ENCODE measurements at regions not wholly inside any gene's neighbourhood (a gene's known extent, or its start where the extent isn't known, plus 50 kb on each side); places are given as distances from the start of the nearest gene placed in this dataset.

DNA sequence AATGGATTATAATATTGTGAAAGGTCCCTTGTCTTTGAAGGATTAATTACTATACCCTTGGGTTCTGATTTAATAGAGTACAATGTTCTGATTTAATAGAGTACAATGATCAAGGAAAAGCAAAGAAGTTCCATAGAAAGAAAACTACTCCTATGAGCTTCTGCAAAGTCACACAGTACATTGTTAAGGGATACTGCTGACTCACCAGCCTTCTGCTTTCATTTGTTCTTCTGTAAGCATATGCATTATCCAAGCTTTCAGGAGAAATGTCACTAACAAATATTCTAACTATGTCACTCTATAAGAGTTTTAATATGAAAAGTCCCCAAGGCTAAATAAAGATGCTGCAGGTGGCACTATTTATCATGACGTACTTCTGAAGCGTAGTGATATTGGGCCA, 396.7 kb downstream of the RFC3 start:
- intact Hi-C loops (cut with micrococcal nuclease), result no loop called here
- no peaks in the 10 kb centered on the region for H3K27me3 Mint-ChIP-seq
- CTCF ChIA-PET, result no interaction called here
- Histone ChIP-seq H3K9me3 (ENCODE audit: control extremely low read depth in 1 of 3, control insufficient read depth in 2 of 3, insufficient read depth in 1 of 3, low read length in 2 of 3) (no peaks in the 10 kb centered on the region), H3K4me1 (ENCODE audit: control insufficient read depth in 2 of 2, insufficient read depth in 2 of 2, low read length in 2 of 2) (no peaks in the 10 kb centered on the region), H3K27ac (ENCODE audit: low read length in 2 of 2) (no peak overlapping the region), H3K4me2 (replicated peaks; ENCODE audit: low read depth, low read length, poor library complexity, severe bottlenecking) (no peak overlapping the region), H3K27me3 (replicated peaks in 1 of 4; ENCODE audit: control extremely low read depth in 1 of 4, control insufficient read depth in 3 of 4, insufficient read depth in 4 of 4, low read length in 3 of 4) (no peaks in the 10 kb centered on the region), H3K79me2 (ENCODE audit: control insufficient read depth, insufficient read depth, low read length) (no peaks in the 10 kb centered on the region), H3K9ac (ENCODE audit: low read length) (no peak overlapping the region), H4K20me1 (ENCODE audit: control insufficient read depth, insufficient read depth, low read length, poor library complexity, severe bottlenecking) (no peaks in the 10 kb centered on the region), H3K4me3 (ENCODE audit: control extremely low read depth in 1 of 5, extremely low read depth in 1 of 5, insufficient read depth in 1 of 5, low read depth in 2 of 5, low read length in 4 of 5) (no peak overlapping the region), H3K36me3 (replicated peaks in 1 of 2; ENCODE audit: control extremely low read depth in 1 of 2, control insufficient read depth in 1 of 2, extremely low read depth in 1 of 2, insufficient read depth in 2 of 2, low read length in 1 of 2) (no peaks in the 10 kb centered on the region), H2AFZ (ENCODE audit: insufficient read depth, low read depth, low read length, poor library complexity, severe bottlenecking) (no peak overlapping the region)
- no peak overlapping the region for H3K27ac Mint-ChIP-seq
- 90% methylated on average over 2 of the region's 2 CpGs for WGBS (ENCODE audit: insufficient coverage)
- no peaks in the 10 kb centered on the region for H3K4me1 Mint-ChIP-seq
- H3K4me3 Mint-ChIP-seq, result no peak overlapping the region
- POLR2A ChIA-PET, result no interaction called here
- peaks cover 2% of the 10 kb centered on the region for H3K9me3 Mint-ChIP-seq (ENCODE audit: insufficient read depth)
- ATAC-seq (ENCODE audit: low read depth), result no peak
- no peak for DNase-seq
- TF ChIP-seq, protein P1, sequence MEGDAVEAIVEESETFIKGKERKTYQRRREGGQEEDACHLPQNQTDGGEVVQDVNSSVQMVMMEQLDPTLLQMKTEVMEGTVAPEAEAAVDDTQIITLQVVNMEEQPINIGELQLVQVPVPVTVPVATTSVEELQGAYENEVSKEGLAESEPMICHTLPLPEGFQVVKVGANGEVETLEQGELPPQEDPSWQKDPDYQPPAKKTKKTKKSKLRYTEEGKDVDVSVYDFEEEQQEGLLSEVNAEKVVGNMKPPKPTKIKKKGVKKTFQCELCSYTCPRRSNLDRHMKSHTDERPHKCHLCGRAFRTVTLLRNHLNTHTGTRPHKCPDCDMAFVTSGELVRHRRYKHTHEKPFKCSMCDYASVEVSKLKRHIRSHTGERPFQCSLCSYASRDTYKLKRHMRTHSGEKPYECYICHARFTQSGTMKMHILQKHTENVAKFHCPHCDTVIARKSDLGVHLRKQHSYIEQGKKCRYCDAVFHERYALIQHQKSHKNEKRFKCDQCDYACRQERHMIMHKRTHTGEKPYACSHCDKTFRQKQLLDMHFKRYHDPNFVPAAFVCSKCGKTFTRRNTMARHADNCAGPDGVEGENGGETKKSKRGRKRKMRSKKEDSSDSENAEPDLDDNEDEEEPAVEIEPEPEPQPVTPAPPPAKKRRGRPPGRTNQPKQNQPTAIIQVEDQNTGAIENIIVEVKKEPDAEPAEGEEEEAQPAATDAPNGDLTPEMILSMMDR (IDR thresholded peaks at IDR 0.05), result no peak

DNA sequence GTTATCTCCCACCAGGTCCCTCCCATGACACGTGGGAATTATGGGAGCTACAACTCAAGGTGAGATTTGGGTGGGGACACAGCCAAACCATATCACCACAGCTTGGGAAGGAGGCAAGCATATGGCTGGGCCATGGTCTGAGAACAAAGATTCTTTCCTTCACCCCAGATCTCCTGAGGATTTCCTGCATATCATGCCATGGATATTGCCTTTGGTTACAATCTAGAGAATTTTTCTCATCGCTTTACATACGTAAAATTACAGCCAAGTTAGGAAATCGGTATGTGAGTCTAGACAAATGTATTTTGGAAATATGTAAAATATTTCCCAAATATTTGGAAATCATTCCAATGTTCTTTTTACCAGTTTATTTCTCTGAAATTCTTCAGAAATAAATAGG, 398.3 kb downstream of the RFC3 start:
- 80% methylated on average over 1 of the region's 4 CpGs for WGBS (ENCODE audit: insufficient coverage)

More for the DNA sequence above, 398.3 kb downstream of the RFC3 start:
- no peaks in the 10 kb centered on the region for H3K27me3 Mint-ChIP-seq
- TF ChIP-seq, protein P1 (IDR thresholded peaks at IDR 0.05), result no peak
- no peak for TF ChIP-seq EZH2 (IDR thresholded peaks at IDR 0.05; ENCODE audit: borderline replicate concordance, insufficient read depth, low read depth, low read length, poor library complexity, severe bottlenecking)
- DNase-seq (no peak), ATAC-seq (ENCODE audit: low read depth) (no peak)
- intact Hi-C loops (cut with micrococcal nuclease), result no loop called here
- H3K9me3 Mint-ChIP-seq (ENCODE audit: insufficient read depth), result peaks cover 2% of the 10 kb centered on the region
- Histone ChIP-seq H3K9ac (ENCODE audit: low read length) (no peak overlapping the region), H3K4me1 (ENCODE audit: control insufficient read depth in 2 of 2, insufficient read depth in 2 of 2, low read length in 2 of 2) (no peaks in the 10 kb centered on the region), H2AFZ (ENCODE audit: insufficient read depth, low read depth, low read length, poor library complexity, severe bottlenecking) (no peak overlapping the region), H3K27me3 (replicated peaks in 1 of 4; ENCODE audit: control extremely low read depth in 1 of 4, control insufficient read depth in 3 of 4, insufficient read depth in 4 of 4, low read length in 3 of 4) (no peaks in the 10 kb centered on the region), H3K27ac (ENCODE audit: low read length in 2 of 2) (no peak overlapping the region), H3K36me3 (replicated peaks in 1 of 2; ENCODE audit: control extremely low read depth in 1 of 2, control insufficient read depth in 1 of 2, extremely low read depth in 1 of 2, insufficient read depth in 2 of 2, low read length in 1 of 2) (no peaks in the 10 kb centered on the region), H3K9me3 (ENCODE audit: control extremely low read depth in 1 of 3, control insufficient read depth in 2 of 3, insufficient read depth in 1 of 3, low read length in 2 of 3) (no peaks in the 10 kb centered on the region), H3K79me2 (ENCODE audit: control insufficient read depth, insufficient read depth, low read length) (no peaks in the 10 kb centered on the region), H3K4me3 (ENCODE audit: control extremely low read depth in 1 of 5, extremely low read depth in 1 of 5, insufficient read depth in 1 of 5, low read depth in 2 of 5, low read length in 4 of 5) (no peak overlapping the region), H3K4me2 (replicated peaks; ENCODE audit: low read depth, low read length, poor library complexity, severe bottlenecking) (no peak overlapping the region), H4K20me1 (ENCODE audit: control insufficient read depth, insufficient read depth, low read length, poor library complexity, severe bottlenecking) (no peaks in the 10 kb centered on the region)
- H3K4me3 Mint-ChIP-seq, result no peak overlapping the region
- H3K4me1 Mint-ChIP-seq, result no peaks in the 10 kb centered on the region
- CTCF ChIA-PET, result no interaction called here
- no peak overlapping the region for H3K27ac Mint-ChIP-seq
- POLR2A ChIA-PET, result no interaction called here
